HEK293 (cell line): ENCODE measurements at regions not wholly inside any gene's neighbourhood (a gene's known extent, or its start where the extent isn't known, plus 50 kb on each side); places are given as distances from the start of the nearest gene placed in this dataset.
A peak's percentile ranks its signal among the peaks of the same experiment; 100 is the strongest.

Experiments used
- ATF2 ChIP-seq: fragments of 450-650 bp; formaldehyde crosslinking; IDR thresholded peaks from 2 replicates; pipeline ENCODE4 v1.5.1; 2016; ENCODE audit warnings: missing biosample characterization, missing genetic modification characterization, low read depth
- BCL6B ChIP-seq: fragments of 450-650 bp; formaldehyde crosslinking; IDR thresholded peaks from 2 replicates; pipeline ENCODE4 v1.5.1; 2017; ENCODE audit warnings: missing biosample characterization, missing genetic modification characterization
- HOXC10 ChIP-seq: sonication (generic); formaldehyde crosslinking; IDR thresholded peaks from 2 replicates; pipeline ENCODE4 v1.8.1; 2023; ENCODE audit warnings: mild to moderate bottlenecking, missing genetic modification reagents
- OVOL3 ChIP-seq: fragments of 450-650 bp; formaldehyde crosslinking; IDR thresholded peaks from 2 replicates; pipeline ENCODE4 v1.5.1; 2016; ENCODE audit warnings: missing biosample characterization, missing genetic modification characterization
- PRDM1 ChIP-seq: fragments of 450-650 bp; formaldehyde crosslinking; IDR thresholded peaks from 2 replicates; pipeline ENCODE4; 2016; ENCODE audit warnings: missing biosample characterization, missing genetic modification characterization
- RBAK ChIP-seq: fragments of 450-650 bp; formaldehyde crosslinking; IDR thresholded peaks from 2 replicates; pipeline ENCODE4 v1.5.1; 2016; ENCODE audit warnings: missing biosample characterization, missing genetic modification characterization
- REST ChIP-seq: fragments of 450-650 bp; formaldehyde crosslinking; IDR thresholded peaks from 2 replicates; pipeline ENCODE4 v1.5.1; 2016; ENCODE audit warnings: missing biosample characterization, missing genetic modification characterization
- SP7 ChIP-seq: fragments of 450-650 bp; formaldehyde crosslinking; IDR thresholded peaks from 2 replicates; pipeline ENCODE4 v1.5.1; 2016; ENCODE audit warnings: missing biosample characterization, missing genetic modification characterization
- TCF7L2 ChIP-seq: IDR thresholded peaks from 2 replicates; pipeline ENCODE4 v1.6.1; 2011; ENCODE audit warnings: low read depth, mild to moderate bottlenecking, inconsistent platforms, low read length, moderate library complexity, borderline replicate concordance
- TRIM28 ChIP-seq: IDR thresholded peaks from 2 replicates; pipeline ENCODE4 v1.6.1; 2011; ENCODE audit warnings: low read length, control low read depth, borderline replicate concordance
- ZBTB11 ChIP-seq: fragments of 450-650 bp; formaldehyde crosslinking; conservative IDR thresholded peaks from 2 replicates; pipeline ENCODE4 v1.5.1; 2016; ENCODE audit warnings: low read depth, missing biosample characterization, missing genetic modification characterization
- ZBTB6 ChIP-seq: fragments of 450-650 bp; formaldehyde crosslinking; IDR thresholded peaks from 2 replicates; pipeline ENCODE4 v1.5.1; 2017; ENCODE audit warnings: missing biosample characterization, missing genetic modification characterization
- ZBTB7A ChIP-seq: fragments of 450-650 bp; formaldehyde crosslinking; IDR thresholded peaks from 2 replicates; pipeline ENCODE4 v1.5.1; 2016; ENCODE audit warnings: low read depth, missing biosample characterization, missing genetic modification characterization
- ZNF132 ChIP-seq: fragments of 450-650 bp; formaldehyde crosslinking; IDR thresholded peaks from 2 replicates; pipeline ENCODE4 v1.5.1; 2017; ENCODE audit warnings: missing biosample characterization, missing genetic modification characterization, borderline replicate concordance
- ZNF138 ChIP-seq: fragments of 450-650 bp; formaldehyde crosslinking; IDR thresholded peaks from 2 replicates; pipeline ENCODE4 v1.5.1; 2016; ENCODE audit warnings: missing biosample characterization, missing genetic modification characterization, borderline replicate concordance
- ZNF292 ChIP-seq: fragments of 450-650 bp; formaldehyde crosslinking; IDR thresholded peaks from 2 replicates; pipeline ENCODE4 v1.5.1; 2016; ENCODE audit warnings: low read depth, missing biosample characterization, missing genetic modification characterization, borderline replicate concordance
- ZNF335 ChIP-seq: fragments of 450-650 bp; formaldehyde crosslinking; conservative IDR thresholded peaks from 2 replicates; pipeline ENCODE4 v1.5.1; 2016; ENCODE audit warnings: missing biosample characterization, missing genetic modification characterization
- ZNF404 ChIP-seq: fragments of 450-650 bp; formaldehyde crosslinking; IDR thresholded peaks from 2 replicates; pipeline ENCODE4 v1.5.1; 2017; ENCODE audit warnings: missing biosample characterization, missing genetic modification characterization
- ZNF449 ChIP-seq: fragments of 450-650 bp; formaldehyde crosslinking; IDR thresholded peaks from 2 replicates; pipeline ENCODE4 v1.5.1; 2017; ENCODE audit warnings: missing biosample characterization, mild to moderate bottlenecking, missing genetic modification characterization, moderate library complexity
- ZNF610 ChIP-seq: fragments of 450-650 bp; formaldehyde crosslinking; IDR thresholded peaks from 2 replicates; pipeline ENCODE4 v1.5.1; 2016; ENCODE audit warnings: missing biosample characterization, missing genetic modification characterization, borderline replicate concordance
- ZNF629 ChIP-seq: fragments of 450-650 bp; formaldehyde crosslinking; IDR thresholded peaks from 2 replicates; pipeline ENCODE4 v1.5.1; 2017; ENCODE audit warnings: missing biosample characterization, missing genetic modification characterization
- ZNF692 ChIP-seq: fragments of 450-650 bp; formaldehyde crosslinking; IDR thresholded peaks from 2 replicates; pipeline ENCODE4 v1.5.1; 2016; ENCODE audit warnings: missing biosample characterization, missing genetic modification characterization
- ZSCAN30 ChIP-seq: fragments of 450-650 bp; IDR thresholded peaks from 2 replicates; pipeline ENCODE4 v1.5.1; 2018; ENCODE audit warnings: missing biosample characterization, mild to moderate bottlenecking, missing genetic modification characterization, moderate library complexity
- ZXDB ChIP-seq: fragments of 450-650 bp; formaldehyde crosslinking; IDR thresholded peaks from 2 replicates; pipeline ENCODE4 v1.5.1; 2016; ENCODE audit warnings: missing biosample characterization, missing genetic modification characterization

- TF ChIP-seq HOXC10 (CRISPR knock-in tag) (no peak), ZNF292 (tag by site-specific recombination) (no peak), ZNF449 (tag by site-specific recombination) (no peak), OVOL3 (tag by site-specific recombination) (no peak), ZBTB7A (tag by site-specific recombination) (no peak), TCF7L2 (no peak), ZNF629 (peak; percentile 50; the same call in 1 of the 2 replicates), ZSCAN30 (tag by site-specific recombination) (no peak), ZNF138 (tag by site-specific recombination) (no peak), ZBTB11 (tag by site-specific recombination) (no peak), ATF2 (no peak), TRIM28 (no peak), SP7 (tag by site-specific recombination) (peak; percentile 64; the same call in 1 of the 2 replicates), ZNF132 (tag by site-specific recombination) (no peak), ZNF335 (tag by site-specific recombination) (peak; percentile 36; the same call in 1 of the 2 replicates), RBAK (no peak), ZNF610 (no peak), ZNF692 (tag by site-specific recombination) (peak; percentile 43; the same call in 1 of the 2 replicates), ZXDB (tag by site-specific recombination) (no peak), REST (no peak), ZNF404 (tag by site-specific recombination) (no peak), ZBTB6 (tag by site-specific recombination) (no peak), PRDM1 (0 out of 2 replicates have a peak, but pooled peaks have one; percentile 21), BCL6B (tag by site-specific recombination) (peak; percentile 94)
These were observed 99.1 kb downstream of the HRH4 start (continued) for GRCh38 chr18:24559526-24559925.
